WTC11 (cell line): ENCODE measurements at regions not wholly inside any gene's neighbourhood (a gene's known extent, or its start where the extent isn't known, plus 50 kb on each side); places are given as distances from the start of the nearest gene placed in this dataset.

Source experiments
- ATAC-seq: fragments of 200-7000 bp; cut with Tn5 transposase; 2 replicates; pipeline ENCODE4 v1.10.0; 2021; ENCODE audit warnings: mild to moderate bottlenecking, moderate library complexity
- CTCF ChIA-PET: fragments of 300-600 bp; sonication (Branson Sonifier 250); formaldehyde crosslinking; loops from one replicate; lab custom pipeline; 2021; ENCODE audit warnings: antibody characterized with exemption; lab: Charles Lee
- POLR2A ChIA-PET: fragments of 350-600 bp; sonication (Branson Sonifier 250); formaldehyde crosslinking; loops from one replicate; lab custom pipeline; 2021; ENCODE audit warnings: antibody characterized with exemption; lab: Charles Lee
- DNase-seq: peaks from one replicate; pipeline ENCODE4 v3.0.0; 2021; ENCODE audit warnings: low spot score
- H3K27ac Mint-ChIP-seq: 2 replicates; pipeline ENCODE4 v1.8.0; 2021; ENCODE audit warnings: mixed read lengths
- H3K27me3 Mint-ChIP-seq: 2 replicates; pipeline ENCODE4 v1.8.0; 2021; ENCODE audit warnings: low read depth, mild to moderate bottlenecking, moderate library complexity, mixed read lengths
- H3K36me3 Mint-ChIP-seq: 2 replicates; pipeline ENCODE4 v1.8.0; 2021; ENCODE audit warnings: mixed read lengths
- H3K4me1 Mint-ChIP-seq: 2 replicates; pipeline ENCODE4 v1.8.0; 2022; ENCODE audit warnings: mixed read lengths
- H3K4me3 Mint-ChIP-seq: 2 replicates; pipeline ENCODE4 v1.8.0; 2021; ENCODE audit warnings: mild to moderate bottlenecking, moderate library complexity, mixed read lengths
- H3K9me3 Mint-ChIP-seq: 2 replicates; pipeline ENCODE4 v1.8.0; 2021; ENCODE audit warnings: mixed read lengths
- ARID4B ChIP-seq: sonication (generic); formaldehyde crosslinking; IDR thresholded peaks from 2 replicates; pipeline ENCODE4 v1.8.0; 2023; ENCODE audit warnings: missing genetic modification reagents, mild to moderate bottlenecking, borderline replicate concordance
- ATF1 ChIP-seq: sonication (generic); formaldehyde crosslinking; IDR thresholded peaks from 2 replicates; pipeline ENCODE4 v1.8.1; 2023; ENCODE audit warnings: mild to moderate bottlenecking, moderate library complexity, missing genetic modification reagents
- FOXP1 ChIP-seq: sonication (generic); formaldehyde crosslinking; IDR thresholded peaks from 2 replicates; pipeline ENCODE4 v1.8.0; 2022; ENCODE audit warnings: missing genetic modification reagents, mild to moderate bottlenecking, moderate library complexity, borderline replicate concordance
- JAZF1 ChIP-seq: fragments of 250-450 bp; sonication (Bioruptor Pico); IDR thresholded peaks from 2 replicates; pipeline ENCODE4 v1.9.0; 2021; ENCODE audit warnings: moderate library complexity, mild to moderate bottlenecking, inconsistent platforms
- JUN ChIP-seq: sonication (generic); formaldehyde crosslinking; IDR thresholded peaks from 2 replicates; pipeline ENCODE4 v1.8.0; 2023; ENCODE audit warnings: mild to moderate bottlenecking, missing genetic modification reagents
- MAX ChIP-seq: sonication (generic); formaldehyde crosslinking; IDR thresholded peaks from 2 replicates; pipeline ENCODE4 v1.8.0; 2022; ENCODE audit warnings: mild to moderate bottlenecking, missing genetic modification reagents
- MLX ChIP-seq: sonication (generic); formaldehyde crosslinking; IDR thresholded peaks from 2 replicates; pipeline ENCODE4 v1.8.1; 2023; ENCODE audit warnings: mild to moderate bottlenecking, missing genetic modification reagents, moderate library complexity
- MXD4 ChIP-seq: fragments of 250-450 bp; sonication (Bioruptor Pico); IDR thresholded peaks from 2 replicates; pipeline ENCODE4 v1.8.0; 2021; ENCODE audit warnings: mild to moderate bottlenecking, moderate library complexity, borderline replicate concordance
- NFATC4 ChIP-seq: fragments of 250-450 bp; sonication (Bioruptor Pico); IDR thresholded peaks from 2 replicates; pipeline ENCODE4 v1.9.0; 2021; ENCODE audit warnings: mild to moderate bottlenecking
- NR2C2 ChIP-seq: sonication (generic); formaldehyde crosslinking; IDR thresholded peaks from 2 replicates; pipeline ENCODE4 v1.8.0; 2022; ENCODE audit warnings: mild to moderate bottlenecking, missing genetic modification reagents
- SP1 ChIP-seq: sonication (generic); formaldehyde crosslinking; conservative IDR thresholded peaks from 2 replicates; pipeline ENCODE4 v1.8.1; 2022; ENCODE audit warnings: missing genetic modification reagents
- ZNF232 ChIP-seq: sonication (generic); formaldehyde crosslinking; IDR thresholded peaks from 2 replicates; pipeline ENCODE4 v1.8.0; 2022; ENCODE audit warnings: mild to moderate bottlenecking, missing genetic modification reagents
- ZNF416 ChIP-seq: fragments of 250-450 bp; sonication (Bioruptor Pico); IDR thresholded peaks from 2 replicates; pipeline ENCODE4 v1.9.0; 2021; ENCODE audit warnings: mild to moderate bottlenecking, inconsistent platforms
- TF ChIP-seq, protein P1 (sequence below): sonication (generic); formaldehyde crosslinking; IDR thresholded peaks from 2 replicates; pipeline ENCODE4 v1.8.0; 2022; ENCODE audit warnings: mild to moderate bottlenecking, missing genetic modification reagents
- TF ChIP-seq, protein P2 (sequence below): sonication (generic); formaldehyde crosslinking; IDR thresholded peaks from 2 replicates; pipeline ENCODE4 v1.8.0; 2023; ENCODE audit warnings: missing genetic modification reagents

GRCh38 chr10:21238717-21239116 lies 286.8 kb downstream of the SKIDA1 start:
- TF ChIP-seq MLX (CRISPR knock-in tag) (no peak), MAX (CRISPR knock-in tag) (no peak)
- Mint-ChIP-seq H3K4me3 (no peak overlapping the region), H3K4me1 (peaks cover 5% of the 10 kb centered on the region), H3K27ac (no peak overlapping the region), H3K27me3 (no peaks in the 10 kb centered on the region), H3K36me3 (no peaks in the 10 kb centered on the region), H3K9me3 (peaks cover 9% of the 10 kb centered on the region)
- ATAC-seq (peak; percentile 26; the same call in 1 of the 2 replicates), DNase-seq (no peak)
- POLR2A ChIA-PET = no interaction called here
- CTCF ChIA-PET = no interaction called here

GRCh38 chr10:21238044-21238443 lies 287.4 kb downstream of the SKIDA1 start:
- DNase-seq (no peak), ATAC-seq (no peak)
- no peaks in the 10 kb centered on the region for H3K27me3 Mint-ChIP-seq
- no peak overlapping the region for H3K4me3 Mint-ChIP-seq
- CTCF ChIA-PET = interaction anchor here (0.5 to 0.6 kb wide), 2 partner anchors 18 to 227 kb away, joined by 3 to 5 read pairs; no protein-coding TSS in a partner anchor
- TF ChIP-seq FOXP1 (CRISPR knock-in tag) (no peak), NFATC4 (CRISPR knock-in tag) (no peak), ZNF232 (CRISPR knock-in tag) (no peak), ZNF416 (CRISPR knock-in tag) (no peak), MLX (CRISPR knock-in tag) (no peak), ATF1 (CRISPR knock-in tag) (no peak), SP1 (CRISPR knock-in tag) (no peak), JUN (CRISPR knock-in tag) (no peak)
- TF ChIP-seq, protein P1, sequence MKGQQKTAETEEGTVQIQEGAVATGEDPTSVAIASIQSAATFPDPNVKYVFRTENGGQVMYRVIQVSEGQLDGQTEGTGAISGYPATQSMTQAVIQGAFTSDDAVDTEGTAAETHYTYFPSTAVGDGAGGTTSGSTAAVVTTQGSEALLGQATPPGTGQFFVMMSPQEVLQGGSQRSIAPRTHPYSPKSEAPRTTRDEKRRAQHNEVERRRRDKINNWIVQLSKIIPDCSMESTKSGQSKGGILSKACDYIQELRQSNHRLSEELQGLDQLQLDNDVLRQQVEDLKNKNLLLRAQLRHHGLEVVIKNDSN = no peak
- peaks cover 5% of the 10 kb centered on the region for H3K4me1 Mint-ChIP-seq
- POLR2A ChIA-PET = interaction anchor here (0.7 kb wide), 1 partner anchor 36 kb away, joined by 4 read pairs; no protein-coding TSS in a partner anchor
- no peak overlapping the region; the same call in 1 of the 2 replicates for H3K27ac Mint-ChIP-seq
- H3K9me3 Mint-ChIP-seq = peaks cover 11% of the 10 kb centered on the region
- peaks cover 2% of the 10 kb centered on the region for H3K36me3 Mint-ChIP-seq

GRCh38 chr10:21234761-21235160 lies 290.7 kb downstream of the SKIDA1 start:
- ChIA-PET POLR2A (no interaction called here), CTCF (no interaction called here)
- TF ChIP-seq, protein P2, sequence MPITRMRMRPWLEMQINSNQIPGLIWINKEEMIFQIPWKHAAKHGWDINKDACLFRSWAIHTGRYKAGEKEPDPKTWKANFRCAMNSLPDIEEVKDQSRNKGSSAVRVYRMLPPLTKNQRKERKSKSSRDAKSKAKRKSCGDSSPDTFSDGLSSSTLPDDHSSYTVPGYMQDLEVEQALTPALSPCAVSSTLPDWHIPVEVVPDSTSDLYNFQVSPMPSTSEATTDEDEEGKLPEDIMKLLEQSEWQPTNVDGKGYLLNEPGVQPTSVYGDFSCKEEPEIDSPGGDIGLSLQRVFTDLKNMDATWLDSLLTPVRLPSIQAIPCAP = no peak
- TF ChIP-seq NR2C2 (no peak), MXD4 (no peak), JAZF1 (CRISPR knock-in tag) (no peak), ARID4B (CRISPR knock-in tag) (no peak), ZNF232 (CRISPR knock-in tag) (no peak)
- Mint-ChIP-seq H3K9me3 (peaks cover 25% of the 10 kb centered on the region), H3K36me3 (peaks cover 23% of the 10 kb centered on the region), H3K27ac (no peak overlapping the region), H3K27me3 (no peaks in the 10 kb centered on the region), H3K4me1 (0 out of 2 replicates have a peak, but pooled peaks cover 5% of the 10 kb centered on the region), H3K4me3 (no peak overlapping the region)
- no peak for DNase-seq
- ATAC-seq = no peak
